Dermis microvascular lymphatic vessel endothelial cell (primary cell): ENCODE measurements at regions not wholly inside any gene's neighbourhood (a gene's known extent, or its start where the extent isn't known, plus 50 kb on each side); places are given as distances from the start of the nearest gene placed in this dataset.
"Not testable (repeated sequence)": the region's sequence is repeated elsewhere in the genome, so short reads cannot be mapped to it uniquely, and the experiment has no call there.

Experiments used
- DNase-seq, 2 donors: peaks; one replicate each; pipeline versions ENCODE4 v3.0.0 to v3.0.0-alpha.2; 2010; ENCODE audit warnings: low read depth in 2 of 2

GRCh38 chr3:74420538-74421124, 193.8 kb downstream of the CNTN3 start:
- no peak for DNase-seq

GRCh38 chr3:74415731-74416130, 198.7 kb downstream of the CNTN3 start:
- no peak for DNase-seq

DNA sequence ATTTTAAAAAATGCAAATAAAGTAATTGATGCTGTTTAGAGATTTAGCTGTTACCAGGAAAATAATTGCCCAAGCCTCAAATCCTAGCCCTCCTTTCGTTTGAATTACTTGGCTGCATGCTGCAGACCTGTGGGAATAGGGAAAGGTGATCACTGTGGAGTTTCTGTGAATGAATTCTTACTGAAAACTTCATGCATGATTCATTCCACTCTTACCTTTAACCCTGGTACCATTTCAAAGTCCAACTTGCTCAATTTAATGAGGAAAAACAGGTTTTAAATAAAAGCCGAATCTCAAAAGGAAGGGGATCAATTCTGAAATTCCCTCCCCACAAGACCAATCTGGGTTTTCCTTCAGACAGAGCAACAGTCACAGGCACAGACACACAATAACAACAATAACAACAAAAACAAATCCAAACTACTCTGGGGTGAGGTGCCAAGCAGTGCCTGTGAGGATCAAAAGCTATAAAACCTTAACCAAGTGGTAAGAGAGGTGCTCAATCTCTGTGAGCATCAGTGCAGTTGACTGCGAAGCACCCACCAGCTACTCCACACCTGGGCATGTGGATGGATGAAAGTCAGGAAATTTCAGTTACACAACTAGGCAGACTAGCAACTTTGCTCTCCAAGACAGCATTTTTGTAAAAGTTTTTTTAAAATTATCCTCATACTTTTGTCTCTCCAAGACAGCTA, 200.8 kb downstream of the CNTN3 start:
- DNase-seq, result no peak

GRCh38 chr3:74410276-74410941, 204.1 kb downstream of the CNTN3 start:
- no peak for DNase-seq

- no peak for DNase-seq
Observed at GRCh38 chr3:74409066-74409465, 205.4 kb downstream of the CNTN3 start.

GRCh38 chr3:74403307-74403706, 211.2 kb downstream of the CNTN3 start:
- no peak for DNase-seq

GRCh38 chr3:74402821-74403220, 211.6 kb downstream of the CNTN3 start:
- no peak for DNase-seq

GRCh38 chr3:74393426-74393825, 221.0 kb downstream of the CNTN3 start:
- DNase-seq, result no peak

- DNase-seq, result no peak
Observed at GRCh38 chr3:74390121-74390877, 224.2 kb downstream of the CNTN3 start.

GRCh38 chr3:74387111-74387735, 227.2 kb downstream of the CNTN3 start:
- no peak for DNase-seq

DNA sequence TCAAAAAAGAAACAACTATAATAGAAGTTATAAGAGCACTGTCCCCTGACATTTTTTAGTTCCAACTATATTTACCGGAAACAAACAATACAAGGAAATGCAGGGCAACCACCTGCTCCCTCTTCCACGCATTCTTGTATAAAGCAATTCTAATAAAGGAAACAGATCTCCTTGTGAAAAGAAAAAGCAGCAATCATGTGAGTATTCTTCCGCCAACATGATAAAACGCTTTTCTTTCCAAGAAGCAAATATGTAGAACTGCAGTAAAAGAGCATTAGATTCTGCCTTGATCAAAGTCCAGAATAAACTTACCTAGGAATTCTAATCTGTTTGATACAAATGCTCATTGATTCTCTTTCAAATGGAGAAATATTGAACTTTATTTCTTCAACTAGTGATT, 230.3 kb downstream of the CNTN3 start:
- no peak for DNase-seq

DNA sequence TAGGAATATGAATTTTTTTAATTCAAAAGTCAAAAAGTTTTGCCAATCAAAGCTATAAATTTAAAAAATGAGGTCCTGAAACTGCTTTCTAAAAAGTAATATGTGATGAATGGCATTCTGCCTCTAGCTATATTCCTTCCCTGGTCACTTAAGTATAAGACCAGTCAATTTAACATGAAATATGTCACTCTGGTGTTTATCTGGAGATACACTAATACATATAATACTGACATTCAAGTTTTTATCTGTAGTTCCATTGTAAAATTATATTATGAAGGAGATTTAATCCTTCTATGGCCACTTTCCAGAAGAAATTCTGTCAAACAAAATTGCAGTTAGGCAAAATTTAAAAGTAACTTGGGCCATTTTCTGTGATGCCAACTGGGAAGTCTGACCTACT, 236.8 kb downstream of the CNTN3 start:
- DNase-seq, result no peak

- DNase-seq, result not testable (repeated sequence)
Observed at GRCh38 chr3:74376323-74376722, 238.1 kb downstream of the CNTN3 start.

GRCh38 chr3:74375653-74376052, 238.8 kb downstream of the CNTN3 start:
- DNase-seq, result no peak

DNA sequence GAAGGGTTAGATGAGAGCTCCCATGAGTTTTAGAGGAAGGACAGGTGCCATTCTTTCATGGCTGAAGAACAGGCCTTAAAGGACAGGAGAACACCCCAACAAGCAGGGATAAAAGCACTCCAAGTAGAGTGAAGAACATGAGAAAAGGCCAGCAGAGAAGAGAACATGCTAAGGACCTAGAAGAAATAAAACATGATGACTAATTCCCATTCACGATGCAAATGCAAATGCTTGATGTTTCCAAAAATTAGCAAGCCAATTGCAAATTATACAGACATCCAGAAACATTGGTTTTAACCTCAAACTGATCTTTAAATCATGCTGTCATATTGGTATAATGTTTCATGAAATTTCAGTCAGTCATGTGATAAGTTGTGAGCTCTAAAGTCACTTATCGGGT, 241.7 kb downstream of the CNTN3 start:
- no peak for DNase-seq

- DNase-seq, result no peak
Observed at GRCh38 chr3:74370342-74370741, 244.1 kb downstream of the CNTN3 start.

GRCh38 chr3:74366331-74366730, 248.1 kb downstream of the CNTN3 start:
- DNase-seq, result no peak

GRCh38 chr3:74363346-74363745, 251.1 kb downstream of the CNTN3 start:
- no peak for DNase-seq

DNA sequence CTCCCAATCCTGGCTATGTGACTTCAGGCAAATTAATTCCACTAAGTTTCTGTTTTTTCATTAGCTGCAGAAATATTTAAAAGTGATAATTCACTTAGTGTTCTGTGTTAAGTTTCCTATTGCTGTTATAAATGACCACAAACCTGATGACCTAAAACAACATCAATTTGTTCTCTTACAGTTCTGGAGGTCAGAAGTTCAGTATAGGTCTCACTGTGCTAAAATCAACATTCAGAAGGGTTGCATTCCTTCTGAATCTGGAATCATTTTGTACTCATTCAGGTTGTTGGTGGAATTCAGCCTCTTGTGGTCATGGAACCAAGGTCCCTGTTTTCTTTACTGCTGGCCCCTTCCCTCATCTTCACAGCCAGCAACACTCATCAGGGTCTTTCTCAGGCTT, 254.1 kb downstream of the CNTN3 start:
- no peak for DNase-seq

- no peak for DNase-seq
Observed at GRCh38 chr3:74357881-74358280, 256.6 kb downstream of the CNTN3 start.

DNA sequence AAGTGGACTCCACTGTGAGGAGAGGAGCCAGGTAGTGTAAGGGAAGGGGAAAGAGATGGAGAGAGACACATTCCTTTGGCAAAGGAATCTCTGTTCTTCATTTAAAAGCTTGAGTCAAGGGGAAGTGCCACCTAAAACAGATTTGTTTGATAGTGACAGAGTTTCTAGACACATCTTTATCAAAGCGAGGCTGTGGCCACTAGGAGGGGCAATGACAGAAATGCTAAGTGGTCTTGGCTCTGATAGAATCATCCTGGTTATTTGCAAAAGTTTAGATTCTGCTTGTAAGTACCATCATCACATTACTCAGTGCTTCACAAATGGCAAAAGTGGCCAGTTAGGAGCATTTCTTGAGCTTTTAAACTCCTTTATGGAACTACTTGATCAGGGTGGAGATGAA, 261.4 kb downstream of the CNTN3 start:
- DNase-seq, result no peak

GRCh38 chr3:74352166-74352565, 262.3 kb downstream of the CNTN3 start:
- DNase-seq, result no peak
